Brain microvascular endothelial cell (primary cell): ENCODE measurements at regions not wholly inside any gene's neighbourhood (a gene's known extent, or its start where the extent isn't known, plus 50 kb on each side); places are given as distances from the start of the nearest gene placed in this dataset.
"Not testable (repeated sequence)": the region's sequence is repeated elsewhere in the genome, so short reads cannot be mapped to it uniquely, and the experiment has no call there.

Source experiments
- DNase-seq: peaks from one replicate; pipeline ENCODE4 v3.0.0-alpha.2; 2020
- H3K27ac ChIP-seq: fragments of 250-450 bp; sonication (Bioruptor Pico); 2 replicates; pipeline ENCODE4 v1.5.1; 2020; ENCODE audit warnings: mild to moderate bottlenecking, moderate library complexity
- H3K27me3 ChIP-seq: fragments of 250-450 bp; sonication (Bioruptor Pico); replicated peaks from 2 replicates; pipeline ENCODE4 v1.5.1; 2020; ENCODE audit warnings: mild to moderate bottlenecking
- H3K36me3 ChIP-seq: fragments of 250-450 bp; sonication (Bioruptor Pico); replicated peaks from 2 replicates; pipeline ENCODE4 v1.5.1; 2020; ENCODE audit warnings: mild to moderate bottlenecking
- H3K4me3 ChIP-seq: 2 replicates; pipeline ENCODE4 v1.5.1; 2011; ENCODE audit warnings: low read depth, mild to moderate bottlenecking, control low read depth, low read length, moderate library complexity
- CTCF ChIP-seq: IDR thresholded peaks from 2 replicates; pipeline ENCODE4 v1.5.1; 2011; ENCODE audit warnings: low read depth, mild to moderate bottlenecking, moderate library complexity, low read length, control low read depth, inconsistent platforms; ENCODE audit errors: missing control alignments
- in situ Hi-C: cut with HindIII; loops from 2 replicates; pipeline ENCODE4 v1.10.0; 2017; ENCODE audit warnings: low sequenced_read_pairs, low pct_ligation_motif_present

DNA sequence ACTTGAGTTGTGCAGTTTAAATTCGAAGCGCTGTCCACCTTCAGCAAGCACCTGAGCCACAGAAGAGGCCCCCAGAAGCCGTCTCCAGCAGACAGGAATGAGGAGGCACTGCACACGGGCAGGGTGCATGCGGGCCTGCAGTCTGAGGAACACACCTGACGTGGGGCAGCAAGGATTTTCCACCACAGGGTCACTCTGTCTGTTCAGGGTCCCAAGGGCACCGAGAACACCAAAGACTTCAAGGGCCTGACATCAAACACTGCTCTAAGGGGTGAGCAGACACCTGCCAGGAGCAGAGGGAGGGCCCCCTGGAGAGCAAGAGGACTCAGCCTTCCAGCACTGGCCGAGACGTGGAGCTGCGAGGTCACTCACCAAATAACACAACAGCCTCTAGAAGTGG lies 99.7 kb upstream of the C14orf180 start:
- H3K4me3 ChIP-seq: no peak overlapping the region
- no peaks in the 10 kb centered on the region for H3K36me3 ChIP-seq
- DNase-seq: no peak
- in situ Hi-C loops: no loop called here
- no peak overlapping the region for H3K27ac ChIP-seq
- no peak for TF ChIP-seq CTCF
- H3K27me3 ChIP-seq: no peaks in the 10 kb centered on the region

- no peak overlapping the region for H3K4me3 ChIP-seq
- TF ChIP-seq CTCF: no peak
These were observed 98.2 kb upstream of the C14orf180 start for GRCh38 chr14:104481323-104481722.

DNA sequence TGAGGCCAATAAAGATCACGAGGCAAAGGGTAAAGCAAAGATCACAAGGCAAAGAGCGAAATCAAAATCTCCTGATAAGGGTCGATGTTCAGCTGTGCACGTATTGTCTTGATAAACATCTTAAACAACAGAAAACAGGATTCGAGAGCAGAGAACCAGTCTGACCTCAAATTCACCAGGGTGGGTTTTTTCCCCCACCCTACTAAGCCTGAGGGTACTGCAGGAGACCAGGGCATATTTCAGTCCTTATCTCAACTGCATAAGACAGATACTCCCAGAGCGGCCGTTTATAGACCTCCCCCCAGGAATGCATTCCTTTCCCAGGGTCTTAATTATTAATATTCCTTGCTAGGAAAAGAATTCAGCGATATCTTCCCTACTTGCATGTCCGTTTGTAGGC lies 97.5 kb upstream of the C14orf180 start:
- H3K27me3 ChIP-seq, DNase-seq, H3K27ac ChIP-seq, H3K36me3 ChIP-seq, H3K4me3 ChIP-seq, in situ Hi-C loops: not testable (repeated sequence)

More at GRCh38 chr14:104481323-104481722, 98.2 kb upstream of the C14orf180 start:
- Histone ChIP-seq H3K27ac (no peak overlapping the region), H3K27me3 (no peaks in the 10 kb centered on the region), H3K36me3 (no peaks in the 10 kb centered on the region)
- in situ Hi-C loops: no loop called here
- DNase-seq: no peak

GRCh38 chr14:104486222-104486923 lies 93.2 kb upstream of the C14orf180 start:
- in situ Hi-C loops: no loop called here
- no peak for TF ChIP-seq CTCF
- no peak overlapping the region for H3K4me3 ChIP-seq
- no peaks in the 10 kb centered on the region for H3K27me3 ChIP-seq
- no peak for DNase-seq
- no peak overlapping the region for H3K27ac ChIP-seq
- H3K36me3 ChIP-seq: no peaks in the 10 kb centered on the region

DNA sequence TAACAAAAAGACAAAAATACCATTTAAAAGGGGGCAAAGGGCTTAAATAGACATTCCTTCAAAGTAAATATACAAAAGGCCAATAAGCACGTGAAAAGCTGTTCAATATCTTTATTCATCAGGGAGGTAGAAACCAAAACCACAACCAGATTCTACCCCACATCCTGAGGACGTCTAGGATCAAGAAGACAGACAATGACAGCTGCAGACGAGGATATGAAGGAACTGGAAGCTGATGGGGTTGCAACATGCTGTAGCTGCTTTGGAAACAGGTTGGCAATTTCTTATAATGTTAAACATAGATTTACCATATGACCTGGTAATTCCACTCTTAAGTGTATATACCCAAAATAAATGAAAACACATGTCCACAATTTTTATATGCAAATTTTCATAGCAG lies 85.1 kb upstream of the C14orf180 start:
- DNase-seq: no peak
- Histone ChIP-seq H3K36me3 (no peaks in the 10 kb centered on the region), H3K27me3 (no peaks in the 10 kb centered on the region), H3K4me3 (no peak overlapping the region), H3K27ac (no peak overlapping the region)
- TF ChIP-seq CTCF: no peak
- in situ Hi-C loops: no loop called here

GRCh38 chr14:104496095-104496494 lies 83.5 kb upstream of the C14orf180 start:
- in situ Hi-C loops: no loop called here
- TF ChIP-seq CTCF: no peak

More at GRCh38 chr14:104496095-104496494, 83.5 kb upstream of the C14orf180 start:
- no peak for DNase-seq
- Histone ChIP-seq H3K27me3 (no peaks in the 10 kb centered on the region), H3K27ac (no peak overlapping the region), H3K4me3 (no peak overlapping the region), H3K36me3 (no peaks in the 10 kb centered on the region)
